ENCODE measurements at regions not wholly inside any gene's neighbourhood (a gene's known extent, or its start where the extent isn't known, plus 50 kb on each side); places are given as distances from the start of the nearest gene placed in this dataset.

DNA sequence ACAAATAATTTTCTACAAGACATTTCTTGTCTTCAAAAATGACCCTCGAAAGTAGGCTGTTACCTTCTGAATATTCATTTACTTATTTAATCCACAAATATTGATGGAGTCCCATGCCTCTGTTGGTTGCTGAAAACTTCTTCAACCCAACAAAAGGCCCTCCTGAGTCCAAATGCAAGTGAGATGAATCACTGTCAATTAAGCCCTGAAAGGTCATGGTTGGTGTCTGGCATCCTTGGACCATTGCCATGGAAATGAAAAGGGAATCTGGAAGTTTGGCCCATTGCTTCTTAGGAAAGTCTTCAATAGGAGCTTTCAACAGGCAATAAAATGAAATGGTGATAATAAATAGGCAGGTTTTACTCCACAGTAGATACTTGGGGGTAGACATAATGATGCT lies 364.7 kb upstream of the DYNLRB2 start:
- peaks cover 4% of the 10 kb centered on the region for H3K4me1 Mint-ChIP-seq
- no peaks in the 10 kb centered on the region for H3K9me3 ChIP-seq (ENCODE audit: control insufficient read depth, low read length)

DNA sequence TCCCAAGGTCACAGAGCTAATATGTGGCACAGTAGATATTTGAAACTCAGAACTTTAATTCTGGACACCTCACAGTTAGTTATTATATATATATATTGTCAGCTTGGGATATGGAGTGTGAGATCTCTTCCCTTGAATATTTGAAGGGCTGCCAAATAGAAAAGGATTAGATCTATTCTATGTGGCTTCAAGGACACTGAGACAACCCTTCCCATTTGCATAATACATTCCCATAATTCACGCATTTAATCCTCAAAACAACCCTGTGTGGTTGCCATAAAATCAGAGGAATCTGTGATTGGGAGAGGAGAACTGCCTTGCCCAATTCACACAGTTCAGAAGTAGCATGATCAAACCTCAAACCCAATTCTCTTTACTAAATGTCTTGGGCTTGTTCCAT lies 365.8 kb upstream of the DYNLRB2 start:
- WGBS, 2 experiments (ENCODE audit: insufficient coverage in 1 of 2, insufficient read length in 1 of 2): 80 to 88% methylated on average over 1 of the region's 1 CpG
- Histone ChIP-seq H3K36me3 (ENCODE audit: control insufficient read depth, insufficient read depth, low read length) (no peaks in the 10 kb centered on the region), H3K27me3 (ENCODE audit: control insufficient read depth, insufficient read depth, low read length, poor library complexity, severe bottlenecking) (peaks cover 4% of the 10 kb centered on the region), H3K4me1 (ENCODE audit: control insufficient read depth, insufficient read depth, low read length) (no peaks in the 10 kb centered on the region), H3K4me3 (ENCODE audit: low read length) (no peak overlapping the region), H3K9me3 (ENCODE audit: control insufficient read depth, low read length) (no peaks in the 10 kb centered on the region), H3K27ac (ENCODE audit: low read depth, low read length) (no peak overlapping the region), H3K9ac (ENCODE audit: extremely low read depth, low read length, poor library complexity, severe bottlenecking) (no peak overlapping the region)
- Mint-ChIP-seq H3K9me3 (no peaks in the 10 kb centered on the region), H3K4me1 (peaks cover under 1% of the 10 kb centered on the region), H3K4me3 (no peak overlapping the region), H3K27ac (no peak overlapping the region), H3K27me3 (ENCODE audit: insufficient read depth) (peaks cover 13% of the 10 kb centered on the region), H3K36me3 (ENCODE audit: low read depth) (no peaks in the 10 kb centered on the region)
- TF ChIP-seq, protein P1, sequence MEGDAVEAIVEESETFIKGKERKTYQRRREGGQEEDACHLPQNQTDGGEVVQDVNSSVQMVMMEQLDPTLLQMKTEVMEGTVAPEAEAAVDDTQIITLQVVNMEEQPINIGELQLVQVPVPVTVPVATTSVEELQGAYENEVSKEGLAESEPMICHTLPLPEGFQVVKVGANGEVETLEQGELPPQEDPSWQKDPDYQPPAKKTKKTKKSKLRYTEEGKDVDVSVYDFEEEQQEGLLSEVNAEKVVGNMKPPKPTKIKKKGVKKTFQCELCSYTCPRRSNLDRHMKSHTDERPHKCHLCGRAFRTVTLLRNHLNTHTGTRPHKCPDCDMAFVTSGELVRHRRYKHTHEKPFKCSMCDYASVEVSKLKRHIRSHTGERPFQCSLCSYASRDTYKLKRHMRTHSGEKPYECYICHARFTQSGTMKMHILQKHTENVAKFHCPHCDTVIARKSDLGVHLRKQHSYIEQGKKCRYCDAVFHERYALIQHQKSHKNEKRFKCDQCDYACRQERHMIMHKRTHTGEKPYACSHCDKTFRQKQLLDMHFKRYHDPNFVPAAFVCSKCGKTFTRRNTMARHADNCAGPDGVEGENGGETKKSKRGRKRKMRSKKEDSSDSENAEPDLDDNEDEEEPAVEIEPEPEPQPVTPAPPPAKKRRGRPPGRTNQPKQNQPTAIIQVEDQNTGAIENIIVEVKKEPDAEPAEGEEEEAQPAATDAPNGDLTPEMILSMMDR (conservative IDR thresholded peaks at IDR 0.05): no peak
- no peak for DNase-seq

More for the DNA sequence above, 364.7 kb upstream of the DYNLRB2 start:
- Mint-ChIP-seq H3K27me3 (ENCODE audit: insufficient read depth) (peaks cover 8% of the 10 kb centered on the region), H3K36me3 (ENCODE audit: low read depth) (no peaks in the 10 kb centered on the region), H3K9me3 (no peaks in the 10 kb centered on the region), H3K27ac (no peak overlapping the region), H3K4me3 (no peak overlapping the region)
- no peak overlapping the region for H3K4me3 ChIP-seq (ENCODE audit: low read length)
- TF ChIP-seq, protein P1 (conservative IDR thresholded peaks at IDR 0.05): no peak
- no peak for DNase-seq
- H3K27me3 ChIP-seq (ENCODE audit: control insufficient read depth, insufficient read depth, low read length, poor library complexity, severe bottlenecking): no peaks in the 10 kb centered on the region
- no peaks in the 10 kb centered on the region for H3K4me1 ChIP-seq (ENCODE audit: control insufficient read depth, insufficient read depth, low read length)
- no peak overlapping the region for H3K27ac ChIP-seq (ENCODE audit: low read depth, low read length)
- H3K36me3 ChIP-seq (ENCODE audit: control insufficient read depth, insufficient read depth, low read length): no peaks in the 10 kb centered on the region
- H3K9ac ChIP-seq (ENCODE audit: extremely low read depth, low read length, poor library complexity, severe bottlenecking): no peak overlapping the region
- WGBS, 2 experiments (ENCODE audit: insufficient coverage in 1 of 2, insufficient read length in 1 of 2): 79 to 88% methylated on average over 1 of the region's 1 CpG

DNA sequence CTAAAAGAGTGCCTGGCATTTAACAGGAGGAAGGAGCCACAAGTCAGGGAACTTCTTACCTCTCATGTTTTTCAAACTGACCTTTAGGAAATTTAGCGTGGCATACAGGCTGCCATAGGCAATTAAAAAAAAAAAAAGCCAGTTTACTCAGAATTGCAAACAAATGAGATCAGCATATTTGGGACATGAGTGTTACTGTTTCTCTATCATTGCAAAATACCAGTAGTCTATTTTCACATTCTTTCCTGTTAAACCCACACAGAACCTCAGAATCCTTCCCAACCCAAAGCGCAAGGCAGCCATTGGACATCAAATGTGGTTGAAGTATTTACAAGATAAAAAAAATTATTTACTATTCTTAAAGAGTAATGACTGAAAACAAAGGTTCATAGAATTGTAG lies 366.4 kb upstream of the DYNLRB2 start:
- Mint-ChIP-seq H3K27ac (no peak overlapping the region), H3K4me1 (no peaks in the 10 kb centered on the region), H3K4me3 (no peak overlapping the region), H3K9me3 (no peaks in the 10 kb centered on the region), H3K36me3 (ENCODE audit: low read depth) (no peaks in the 10 kb centered on the region), H3K27me3 (ENCODE audit: insufficient read depth) (peaks cover 13% of the 10 kb centered on the region)
- H3K27ac ChIP-seq (ENCODE audit: low read depth, low read length): no peak overlapping the region
- H3K36me3 ChIP-seq (ENCODE audit: control insufficient read depth, insufficient read depth, low read length): no peaks in the 10 kb centered on the region
- H3K9me3 ChIP-seq (ENCODE audit: control insufficient read depth, low read length): no peaks in the 10 kb centered on the region
- TF ChIP-seq, protein P1 (conservative IDR thresholded peaks at IDR 0.05): no peak
- no peaks in the 10 kb centered on the region for H3K4me1 ChIP-seq (ENCODE audit: control insufficient read depth, insufficient read depth, low read length)
- no peak overlapping the region for H3K9ac ChIP-seq (ENCODE audit: extremely low read depth, low read length, poor library complexity, severe bottlenecking)
- peaks cover 4% of the 10 kb centered on the region for H3K27me3 ChIP-seq (ENCODE audit: control insufficient read depth, insufficient read depth, low read length, poor library complexity, severe bottlenecking)
- H3K4me3 ChIP-seq (ENCODE audit: low read length): no peak overlapping the region
- no peak for DNase-seq
- WGBS, 2 experiments (ENCODE audit: insufficient coverage in 1 of 2, insufficient read length in 1 of 2): 89 to 100% methylated on average over 1 of the region's 2 CpGs
